SK-N-DZ (cell line): ENCODE measurements at regions not wholly inside any gene's neighbourhood (a gene's known extent, or its start where the extent isn't known, plus 50 kb on each side); places are given as distances from the start of the nearest gene placed in this dataset.
A peak's percentile ranks its signal among the peaks of the same experiment; 100 is the strongest.

Experiments used
- DNase-seq: peaks from one replicate; pipeline ENCODE4 v3.0.0-alpha.2; 2015; ENCODE audit warnings: low spot score

GRCh38 chr10:4001811-4002210, 216.8 kb upstream of the KLF6 start:
- no peak for DNase-seq

DNA sequence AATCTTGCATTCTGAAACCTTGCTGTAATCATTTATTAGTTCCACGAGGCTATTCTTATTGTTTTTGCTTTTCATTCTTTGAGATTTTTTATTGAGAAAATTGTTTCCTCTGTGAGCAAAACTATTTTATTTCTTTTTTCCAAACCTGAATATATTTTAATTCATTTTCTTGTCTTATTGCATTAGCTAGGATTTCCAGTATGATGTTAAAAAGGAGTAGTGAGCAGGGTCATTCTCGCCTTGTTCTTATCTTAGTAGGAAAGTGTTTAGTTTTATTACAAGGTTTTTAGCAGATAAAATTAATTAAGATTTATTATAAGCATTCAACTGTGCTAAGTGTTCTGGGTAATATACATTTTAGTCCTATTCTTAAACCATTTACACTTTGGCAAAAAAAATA, 214.6 kb upstream of the KLF6 start:
- no peak for DNase-seq

DNA sequence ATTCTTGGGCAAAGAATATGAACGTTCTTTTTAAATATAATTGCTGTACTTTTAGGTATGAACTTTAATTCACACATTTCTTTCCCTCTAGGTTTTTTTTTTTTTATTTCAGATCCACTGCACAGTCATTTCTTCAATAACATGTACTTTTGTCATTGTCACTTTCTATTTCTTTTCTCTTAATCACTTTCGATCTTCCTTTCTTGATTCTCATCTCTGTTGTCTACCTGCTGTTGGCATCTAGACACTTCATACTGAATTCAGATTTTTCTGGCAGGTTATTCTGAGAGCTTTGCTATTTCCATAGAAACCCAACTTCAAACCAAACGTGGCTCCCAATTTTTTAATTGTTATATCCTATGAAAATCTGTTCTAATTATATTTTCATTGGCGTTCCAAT, 211.7 kb upstream of the KLF6 start:
- no peak for DNase-seq

- no peak for DNase-seq
These were observed 210.5 kb upstream of the KLF6 start for GRCh38 chr10:3995302-3996210.

- no peak for DNase-seq
These were observed 207.6 kb upstream of the KLF6 start for GRCh38 chr10:3992382-3993178.

DNA sequence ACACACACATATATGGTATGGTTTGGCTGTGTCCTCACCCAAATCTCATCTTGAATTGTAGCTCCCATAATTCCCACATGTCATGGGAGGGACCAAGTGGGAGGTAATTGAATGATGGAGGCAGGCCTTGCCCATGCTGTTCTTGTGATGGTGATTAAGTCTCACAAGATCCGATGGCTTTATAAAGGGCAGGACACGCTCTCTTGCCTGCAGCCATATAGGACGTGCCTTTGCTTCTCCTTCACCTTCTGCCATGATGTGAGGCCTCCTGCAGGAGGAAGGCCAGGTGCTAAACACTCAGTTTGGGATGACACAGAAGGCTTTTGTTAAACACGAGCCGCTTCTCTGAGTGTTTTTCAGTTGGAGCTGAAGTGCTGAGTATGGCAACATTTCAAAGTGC, 205.3 kb upstream of the KLF6 start:
- DNase-seq: no peak

DNA sequence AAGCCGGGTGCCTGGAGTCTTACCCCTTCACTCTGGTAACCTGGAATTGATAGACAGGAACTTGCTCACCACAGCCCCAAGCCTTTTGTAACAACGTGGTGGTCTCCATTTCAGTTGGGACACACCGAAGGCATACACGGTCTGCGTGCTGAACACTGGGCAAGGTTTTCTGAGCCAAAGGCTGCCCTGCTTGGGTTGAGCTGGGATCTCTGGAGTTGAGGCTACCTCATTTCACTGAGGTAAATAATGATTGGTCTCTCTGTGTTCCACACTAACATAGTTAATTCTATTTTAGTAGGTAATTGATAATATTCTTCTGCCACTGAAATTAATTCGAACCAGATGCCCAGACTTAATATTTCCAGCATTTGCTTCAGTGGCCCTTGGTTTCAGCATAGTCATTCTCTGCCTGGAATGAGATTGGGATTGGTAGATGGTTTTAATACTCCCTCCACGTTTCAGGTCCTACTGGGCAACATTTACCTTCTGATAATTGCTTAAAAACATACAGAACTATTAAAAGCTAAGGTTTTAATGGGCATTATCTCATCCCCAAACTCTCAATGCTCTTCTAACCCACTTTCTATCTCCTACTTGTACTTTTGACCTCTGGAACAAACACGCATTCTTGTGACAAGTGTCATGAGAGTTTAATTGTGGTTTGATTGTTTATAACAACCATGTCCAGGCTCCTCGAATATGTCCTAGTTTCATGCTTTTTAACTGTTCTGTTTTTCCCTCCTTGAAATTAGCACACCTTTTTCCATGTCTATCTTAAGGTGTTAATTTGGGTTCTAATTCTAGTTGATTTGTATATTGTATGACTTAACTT, 202.3 kb upstream of the KLF6 start:
- no peak for DNase-seq

DNA sequence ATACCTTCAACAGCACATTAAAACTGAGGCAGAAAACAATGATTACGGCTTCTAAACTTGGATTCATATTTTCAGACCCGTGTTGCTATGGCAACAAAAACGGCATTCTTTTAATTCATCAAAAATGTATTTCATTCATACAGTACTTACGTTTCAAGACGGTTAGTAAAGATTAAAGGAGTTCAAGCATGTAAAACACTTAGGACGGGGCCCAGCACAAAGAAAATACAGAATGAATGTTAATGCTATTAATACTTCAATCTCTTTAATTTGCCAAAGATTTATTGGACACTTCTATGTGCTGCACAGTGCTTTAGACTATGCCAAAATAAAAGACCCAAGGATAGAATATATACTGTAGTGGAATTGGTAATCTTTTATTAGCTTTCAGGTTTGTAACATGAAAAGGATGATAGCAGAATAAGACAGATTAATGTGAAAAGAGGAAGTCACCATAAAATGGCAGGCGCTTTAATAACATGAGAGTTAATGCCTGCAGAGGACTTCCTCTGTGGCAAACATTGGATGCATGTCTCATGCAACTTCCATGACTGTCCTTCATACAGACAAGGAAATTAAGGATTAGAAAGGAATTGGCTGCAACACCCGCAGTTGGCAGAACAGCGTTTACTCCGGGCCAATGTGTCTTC, 201.6 kb upstream of the KLF6 start:
- DNase-seq: no peak

- no peak for DNase-seq
These were observed 197.9 kb upstream of the KLF6 start for GRCh38 chr10:3982746-3983442.

DNA sequence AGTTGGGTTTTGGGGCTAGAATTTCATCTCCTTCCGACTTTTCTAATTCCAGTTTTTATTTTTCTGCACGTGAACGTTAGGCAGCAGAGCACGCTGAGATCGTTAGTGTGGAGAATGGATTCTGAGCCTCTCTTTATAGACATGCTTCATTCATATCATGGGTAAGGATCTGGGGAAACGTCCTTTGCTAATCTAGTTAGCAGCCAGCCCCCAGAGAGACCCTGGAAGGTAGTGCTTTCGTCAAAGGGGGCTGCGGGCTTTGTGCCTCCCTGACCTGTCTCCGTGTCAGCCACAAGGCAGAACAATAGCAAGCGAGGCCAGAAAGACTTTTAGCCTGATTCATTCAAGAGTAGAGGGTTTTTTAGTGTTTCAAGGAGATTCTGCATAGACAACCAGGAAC, 196.3 kb upstream of the KLF6 start:
- DNase-seq: peak; percentile 12

GRCh38 chr10:3980660-3981059, 195.7 kb upstream of the KLF6 start:
- no peak for DNase-seq

DNA sequence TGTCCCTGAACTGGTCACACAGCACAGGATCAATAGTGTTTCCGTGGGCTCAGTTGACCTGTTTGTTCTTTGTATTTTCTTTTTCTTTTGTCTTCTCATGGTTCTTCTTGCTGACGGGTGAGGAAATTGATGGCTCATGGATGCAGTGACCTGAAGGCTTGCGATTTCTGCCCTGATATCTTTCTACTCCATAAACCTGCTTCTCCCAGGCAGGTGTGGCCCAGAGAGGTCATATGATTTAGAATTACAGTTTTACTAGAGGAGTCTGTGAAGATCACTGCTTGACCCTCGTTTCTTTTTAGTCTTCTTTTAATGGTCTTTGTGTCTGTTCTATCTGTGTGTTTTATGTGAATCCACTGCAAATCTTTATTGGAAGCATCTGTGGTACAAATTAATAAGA, 195.1 kb upstream of the KLF6 start:
- no peak for DNase-seq

- no peak for DNase-seq
These were observed 193.8 kb upstream of the KLF6 start for GRCh38 chr10:3978761-3979160.

- no peak for DNase-seq
These were observed 193.2 kb upstream of the KLF6 start for GRCh38 chr10:3978174-3978573.

DNA sequence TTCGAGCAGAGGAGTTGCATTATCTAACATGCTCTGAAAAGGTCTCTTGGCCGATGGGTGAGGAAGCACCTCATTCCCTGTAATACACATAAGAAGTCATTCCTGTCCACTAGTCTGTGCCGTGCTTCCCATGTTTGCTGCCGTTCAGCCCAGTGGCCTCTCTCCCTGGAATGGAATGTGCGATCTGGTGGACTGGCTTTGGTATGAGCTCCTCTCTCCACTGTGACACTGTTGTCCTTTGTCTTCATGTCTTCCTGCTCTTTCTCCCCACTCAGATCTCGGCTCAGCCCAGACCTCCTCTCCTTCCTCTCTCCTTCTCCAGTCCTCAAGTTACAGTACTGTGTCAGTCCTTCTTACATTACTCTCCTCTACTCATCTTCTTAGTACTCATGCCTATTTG, 192.8 kb upstream of the KLF6 start:
- no peak for DNase-seq

DNA sequence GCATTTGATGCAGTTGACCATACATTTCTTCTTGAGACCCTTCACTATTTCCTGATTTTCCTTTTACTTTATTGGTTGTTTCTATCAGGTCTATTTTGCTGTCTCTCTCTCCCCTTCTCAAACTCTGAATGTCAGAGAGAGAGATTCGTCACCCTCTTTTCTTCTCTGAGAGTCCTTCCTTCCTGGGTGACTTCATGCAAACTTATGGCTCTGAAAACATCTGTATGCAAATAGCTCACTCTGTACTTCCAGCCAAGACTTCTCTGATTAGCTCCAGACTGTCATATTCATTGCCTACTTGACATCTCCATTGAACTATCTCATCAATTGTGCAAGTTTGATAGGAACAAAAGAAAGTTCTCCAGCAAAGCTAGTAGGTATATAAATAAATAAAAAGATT, 191.7 kb upstream of the KLF6 start:
- DNase-seq: no peak

DNA sequence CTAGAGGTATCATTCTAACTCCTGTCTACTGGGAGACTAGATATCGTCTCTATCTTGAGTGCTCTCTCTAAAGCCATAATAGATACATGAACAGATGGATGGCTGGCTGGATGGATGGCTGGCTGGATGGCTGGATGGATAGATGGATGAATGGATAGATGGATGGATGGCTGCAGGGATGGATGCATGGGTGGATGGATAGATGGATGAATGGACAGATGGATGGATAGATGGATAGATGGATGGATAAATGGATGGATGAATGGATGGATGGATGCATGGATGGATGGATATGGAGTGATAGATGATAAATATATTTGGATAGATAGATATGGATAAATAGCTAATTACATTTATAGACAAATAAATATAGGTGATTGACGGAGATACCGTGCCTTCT, 191.2 kb upstream of the KLF6 start:
- DNase-seq: no peak

GRCh38 chr10:3975016-3975415, 190.0 kb upstream of the KLF6 start:
- no peak for DNase-seq

DNA sequence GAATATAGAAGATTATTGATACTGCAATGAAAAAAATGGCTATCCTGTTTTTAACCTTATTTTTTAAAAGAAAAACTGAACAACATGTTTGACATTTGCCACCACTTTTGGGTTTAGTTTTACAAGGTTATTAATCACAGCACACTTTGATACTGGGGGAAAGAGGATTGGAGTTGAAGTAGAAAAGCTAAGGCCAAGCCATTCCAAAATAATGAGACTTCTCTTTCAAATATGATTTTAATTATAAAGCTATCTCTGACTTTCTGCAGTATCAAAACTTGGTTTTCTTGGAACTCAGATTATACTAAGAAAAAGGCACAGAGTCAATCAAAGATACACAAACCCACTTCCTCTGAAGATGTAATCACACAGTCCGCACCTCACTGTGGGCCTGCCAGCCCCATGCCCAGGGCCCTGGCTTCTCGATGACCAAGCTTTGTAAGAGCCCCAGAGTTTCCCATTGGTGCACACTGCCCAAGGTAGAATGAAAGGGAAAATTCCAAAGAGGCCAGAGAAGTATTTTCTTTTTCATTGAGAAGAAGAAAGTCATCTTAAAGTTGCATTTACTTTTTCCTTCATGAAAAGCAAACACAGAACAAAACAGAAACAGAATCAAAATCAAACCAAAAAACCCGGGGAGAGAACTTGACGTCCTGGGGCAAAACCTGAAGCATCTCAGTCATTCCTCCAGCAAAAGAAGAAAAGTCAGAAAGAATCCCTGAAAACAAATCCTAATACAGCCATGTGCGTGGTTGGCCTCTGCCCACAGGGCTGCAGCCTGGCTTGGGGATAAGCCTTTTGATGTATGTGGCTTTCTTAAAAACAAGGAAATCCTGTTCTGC, 187.7 kb upstream of the KLF6 start:
- no peak for DNase-seq

GRCh38 chr10:3971713-3972112, 186.7 kb upstream of the KLF6 start:
- DNase-seq: no peak
